HEK293T (cell line): ENCODE measurements at regions not wholly inside any gene's neighbourhood (a gene's known extent, or its start where the extent isn't known, plus 50 kb on each side); places are given as distances from the start of the nearest gene placed in this dataset.

Experiments used
- CTCF ChIA-PET: fragments of 350-600 bp; formaldehyde crosslinking; extraction: SDS; loops from one replicate; lab custom pipeline; 2021; ENCODE audit warnings: antibody characterized with exemption, inconsistent platforms; lab: Yijun Ruan, JAX
- POLR2A ChIA-PET: fragments of 350-600 bp; formaldehyde crosslinking; extraction: SDS; loops from one replicate; lab custom pipeline; 2020; ENCODE audit warnings: antibody characterized with exemption, inconsistent platforms; lab: Yijun Ruan, JAX
- DNase-seq: peaks from one replicate; pipeline ENCODE4 v3.0.0; 2012; ENCODE audit warnings: mixed read lengths; ENCODE audit errors: extremely low spot score
- ARNT ChIP-seq: fragments of 450-650 bp; IDR thresholded peaks from 2 replicates; pipeline ENCODE4 v1.6.1; 2017; ENCODE audit warnings: mild to moderate bottlenecking
- BHLHE40 ChIP-seq: fragments of 450-650 bp; IDR thresholded peaks from 2 replicates; pipeline ENCODE4 v1.6.1; 2016; ENCODE audit warnings: mild to moderate bottlenecking, moderate library complexity, borderline replicate concordance
- CTBP1 ChIP-seq: fragments of 450-650 bp; IDR thresholded peaks from 2 replicates; pipeline ENCODE4 v1.6.1; 2016; ENCODE audit warnings: borderline replicate concordance
- ELF4 ChIP-seq: fragments of 450-650 bp; IDR thresholded peaks from 2 replicates; pipeline ENCODE4 v1.6.1; 2017; ENCODE audit warnings: antibody characterized with exemption
- FOXA1 ChIP-seq: fragments of 450-650 bp; IDR thresholded peaks from 2 replicates; pipeline ENCODE4 v1.6.1; 2016; ENCODE audit warnings: mild to moderate bottlenecking
- FOXK2 ChIP-seq: fragments of 450-650 bp; IDR thresholded peaks from 2 replicates; pipeline ENCODE4 v1.6.1; 2016; ENCODE audit warnings: mild to moderate bottlenecking
- FOXM1 ChIP-seq: fragments of 450-650 bp; IDR thresholded peaks from 2 replicates; pipeline ENCODE4 v1.6.1; 2017; ENCODE audit warnings: mild to moderate bottlenecking, borderline replicate concordance
- HDGF ChIP-seq: fragments of 450-650 bp; IDR thresholded peaks from 2 replicates; pipeline ENCODE4 v1.6.1; 2017; ENCODE audit warnings: antibody characterized with exemption, borderline replicate concordance
- L3MBTL2 ChIP-seq: fragments of 450-650 bp; conservative IDR thresholded peaks from 2 replicates; pipeline ENCODE4 v1.6.1; 2016; ENCODE audit warnings: mild to moderate bottlenecking
- LEF1 ChIP-seq: fragments of 450-650 bp; IDR thresholded peaks from 2 replicates; pipeline ENCODE4 v1.6.1; 2017; ENCODE audit warnings: mild to moderate bottlenecking, borderline replicate concordance
- NFRKB ChIP-seq: fragments of 450-650 bp; IDR thresholded peaks from 2 replicates; pipeline ENCODE4 v1.6.1; 2016; ENCODE audit warnings: mild to moderate bottlenecking, moderate library complexity
- SP1 ChIP-seq: fragments of 450-650 bp; IDR thresholded peaks from 2 replicates; pipeline ENCODE4 v1.6.1; 2017
- SUZ12 ChIP-seq: fragments of 450-650 bp; IDR thresholded peaks from 2 replicates; pipeline ENCODE4 v1.6.1; 2016; ENCODE audit warnings: mild to moderate bottlenecking
- TARDBP ChIP-seq: fragments of 450-650 bp; IDR thresholded peaks from 2 replicates; pipeline ENCODE4 v1.6.1; 2016
- ZNF384 ChIP-seq: fragments of 450-650 bp; IDR thresholded peaks from 2 replicates; pipeline ENCODE4 v1.6.1; 2016
- TF ChIP-seq, protein P1 (sequence below): fragments of 450-650 bp; IDR thresholded peaks from 2 replicates; pipeline ENCODE4 v1.6.1; 2016

DNA sequence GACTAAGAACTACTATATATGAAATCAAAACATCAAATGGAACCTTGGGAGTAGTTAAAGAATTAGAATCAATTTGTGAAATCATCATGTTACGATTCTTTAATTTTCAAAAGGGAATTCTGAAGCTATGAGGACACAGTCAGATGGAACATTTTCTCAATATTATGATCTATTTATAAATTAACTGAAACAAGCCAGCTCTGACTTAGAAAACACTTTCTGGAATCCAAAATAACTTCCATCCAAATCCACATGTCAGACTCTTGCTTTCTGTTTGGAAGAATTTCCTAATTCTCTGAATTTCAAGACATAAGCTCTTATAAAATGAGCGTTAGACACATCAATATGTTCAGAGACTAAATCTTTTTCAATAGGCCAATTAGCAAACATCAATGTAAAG, 737.7 kb upstream of the SOX9 start:
- TF ChIP-seq FOXM1 (no peak), L3MBTL2 (no peak), CTBP1 (no peak), HDGF (no peak), LEF1 (no peak), ZNF384 (no peak), TARDBP (no peak), ARNT (no peak), BHLHE40 (no peak), NFRKB (no peak), FOXA1 (no peak), ELF4 (no peak), FOXK2 (no peak), SUZ12 (no peak)
- TF ChIP-seq, protein P1, sequence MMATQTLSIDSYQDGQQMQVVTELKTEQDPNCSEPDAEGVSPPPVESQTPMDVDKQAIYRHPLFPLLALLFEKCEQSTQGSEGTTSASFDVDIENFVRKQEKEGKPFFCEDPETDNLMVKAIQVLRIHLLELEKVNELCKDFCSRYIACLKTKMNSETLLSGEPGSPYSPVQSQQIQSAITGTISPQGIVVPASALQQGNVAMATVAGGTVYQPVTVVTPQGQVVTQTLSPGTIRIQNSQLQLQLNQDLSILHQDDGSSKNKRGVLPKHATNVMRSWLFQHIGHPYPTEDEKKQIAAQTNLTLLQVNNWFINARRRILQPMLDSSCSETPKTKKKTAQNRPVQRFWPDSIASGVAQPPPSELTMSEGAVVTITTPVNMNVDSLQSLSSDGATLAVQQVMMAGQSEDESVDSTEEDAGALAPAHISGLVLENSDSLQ: no peak
- CTCF ChIA-PET: no interaction called here
- no peak for DNase-seq
- POLR2A ChIA-PET: interaction anchor here (0.7 kb wide), 1 partner anchor 17 kb away, joined by 3 read pairs; no protein-coding TSS in a partner anchor

DNA sequence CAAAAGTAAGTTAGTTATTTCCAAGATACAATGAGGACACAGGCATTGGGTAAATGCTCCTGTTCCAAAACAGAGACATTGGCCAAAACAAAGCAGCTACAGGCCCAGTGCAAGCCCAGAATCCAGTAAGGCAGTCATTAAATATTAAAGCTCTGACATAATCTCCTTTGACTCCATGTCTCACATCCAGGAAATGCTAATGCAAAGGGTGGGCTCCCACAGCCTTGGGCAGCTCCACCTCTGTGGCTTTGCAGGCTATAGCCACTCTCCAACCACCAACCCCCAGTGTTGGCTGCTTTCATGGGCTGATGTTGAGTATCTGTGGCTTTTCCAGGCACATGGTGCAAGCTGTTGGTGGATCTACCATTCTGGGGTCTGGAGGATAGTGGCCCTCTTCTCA, 733.4 kb upstream of the SOX9 start:
- no peak for DNase-seq
- ChIA-PET CTCF (no interaction called here), POLR2A (no interaction called here)
- TF ChIP-seq FOXA1 (no peak), ELF4 (no peak), TARDBP (no peak), LEF1 (no peak), SP1 (no peak), BHLHE40 (no peak), HDGF (no peak), L3MBTL2 (no peak), FOXM1 (no peak), CTBP1 (no peak), ARNT (no peak), ZNF384 (no peak), NFRKB (no peak), SUZ12 (no peak), FOXK2 (no peak)
- TF ChIP-seq, protein P1: no peak

GRCh38 chr17:71392715-71393567, 727.9 kb upstream of the SOX9 start:
- ChIA-PET CTCF (no interaction called here), POLR2A (no interaction called here)
- no peak for DNase-seq
- TF ChIP-seq ELF4 (no peak), ARNT (no peak), SUZ12 (no peak), ZNF384 (no peak), NFRKB (no peak), L3MBTL2 (no peak), TARDBP (no peak)

GRCh38 chr17:71395901-71396300, 724.9 kb upstream of the SOX9 start:
- DNase-seq: no peak
- POLR2A ChIA-PET: no interaction called here
- CTCF ChIA-PET: interaction anchor here (0.5 to 0.8 kb wide), 2 partner anchors 65 to 97 kb away, joined by 3 to 4 read pairs; no protein-coding TSS in a partner anchor
- TF ChIP-seq SUZ12 (no peak), ARNT (no peak), FOXK2 (no peak), CTBP1 (no peak), SP1 (no peak), HDGF (no peak), LEF1 (no peak), L3MBTL2 (no peak), FOXM1 (no peak)
- TF ChIP-seq, protein P1: no peak

DNA sequence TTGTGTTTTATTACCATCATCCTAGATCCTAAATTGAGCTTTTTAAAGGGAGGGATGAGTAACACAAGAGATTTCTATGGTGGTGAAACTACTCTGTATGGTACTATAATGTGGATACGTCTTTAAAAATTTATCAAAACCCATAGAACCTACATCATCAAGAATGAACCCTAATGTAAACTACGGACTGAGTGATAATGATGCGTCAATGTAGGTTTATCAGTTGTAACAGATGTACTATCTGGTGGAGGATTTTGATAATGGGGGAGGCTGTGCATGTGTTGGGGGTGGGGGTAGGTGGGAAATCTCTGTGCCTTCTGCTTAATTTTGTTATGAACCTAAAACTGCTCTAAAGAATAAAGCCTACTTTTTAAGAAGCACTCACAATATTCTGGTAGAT, 724.1 kb upstream of the SOX9 start:
- TF ChIP-seq ZNF384 (no peak), FOXK2 (no peak), LEF1 (no peak), SUZ12 (no peak), TARDBP (no peak), L3MBTL2 (no peak), ELF4 (no peak), NFRKB (no peak), FOXM1 (no peak), ARNT (no peak)
- TF ChIP-seq, protein P1: no peak
- ChIA-PET CTCF (interaction anchor here (0.7 to 0.8 kb wide), 2 partner anchors 64 to 1886 kb away, joined by 3 to 4 read pairs; no protein-coding TSS in a partner anchor), POLR2A (no interaction called here)
- DNase-seq: no peak
